ENCODE measurements at regions not wholly inside any gene's neighbourhood (a gene's known extent, or its start where the extent isn't known, plus 50 kb on each side); places are given as distances from the start of the nearest gene placed in this dataset.
A peak's percentile ranks its signal among the peaks of the same experiment; 100 is the strongest.

DNA sequence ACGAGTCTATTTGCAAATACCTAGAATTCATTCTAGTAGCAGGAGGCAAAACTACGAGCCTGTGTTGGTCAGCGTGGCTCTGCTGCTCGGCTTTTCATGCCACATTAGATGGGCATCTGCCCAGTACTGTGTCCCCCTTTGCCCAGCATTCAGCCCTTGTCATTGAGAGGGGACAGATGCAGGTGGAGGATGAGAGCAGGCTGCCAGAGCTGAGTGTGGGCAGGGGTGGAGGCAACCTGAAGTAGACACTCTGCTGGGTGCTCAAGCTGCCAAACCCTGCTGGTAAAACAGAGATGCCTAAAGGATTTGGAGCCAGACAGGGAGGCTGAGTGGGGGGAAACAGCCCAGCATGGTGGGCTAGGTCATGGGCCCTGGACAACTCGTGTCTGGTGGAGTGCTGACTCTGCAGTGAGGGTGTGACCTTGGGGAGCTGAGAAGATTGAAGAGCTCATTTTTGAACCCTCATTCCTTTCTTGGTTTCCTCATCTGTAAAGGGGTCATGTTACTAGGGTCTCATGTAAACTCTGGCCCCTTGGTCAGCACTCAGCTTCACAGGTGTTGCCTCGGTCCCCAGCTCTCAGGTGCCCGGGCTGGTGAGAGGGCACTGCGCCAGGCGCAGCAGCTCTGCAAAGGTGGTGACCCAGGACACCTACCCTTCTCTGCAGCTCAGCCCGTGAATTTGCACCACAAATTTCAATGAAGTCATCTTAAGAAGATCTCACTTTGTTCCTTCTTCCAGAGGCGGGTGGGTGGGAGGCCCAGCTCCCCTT, 64.2 kb upstream of the BHLHE23 start:
- no peak for DNase-seq (ENCODE audit: low read depth)

DNA sequence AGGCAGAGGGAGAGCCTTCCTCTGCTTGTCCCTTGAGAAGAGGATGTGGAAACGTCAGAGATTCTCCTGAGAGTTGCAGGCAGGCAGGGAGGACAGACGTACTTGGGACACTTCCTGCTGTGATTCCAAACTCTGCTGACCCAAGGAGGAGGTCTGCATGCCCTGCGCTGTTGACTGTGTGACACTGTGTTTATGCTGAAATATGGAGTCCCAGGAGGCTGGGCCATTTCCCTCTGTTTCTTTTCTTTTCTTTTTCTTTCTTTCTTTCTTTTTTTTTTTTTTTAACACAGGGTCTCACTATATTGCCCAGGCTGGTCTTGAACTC, 63.5 kb upstream of the BHLHE23 start:
- DNase-seq (ENCODE audit: low read depth): no peak

DNA sequence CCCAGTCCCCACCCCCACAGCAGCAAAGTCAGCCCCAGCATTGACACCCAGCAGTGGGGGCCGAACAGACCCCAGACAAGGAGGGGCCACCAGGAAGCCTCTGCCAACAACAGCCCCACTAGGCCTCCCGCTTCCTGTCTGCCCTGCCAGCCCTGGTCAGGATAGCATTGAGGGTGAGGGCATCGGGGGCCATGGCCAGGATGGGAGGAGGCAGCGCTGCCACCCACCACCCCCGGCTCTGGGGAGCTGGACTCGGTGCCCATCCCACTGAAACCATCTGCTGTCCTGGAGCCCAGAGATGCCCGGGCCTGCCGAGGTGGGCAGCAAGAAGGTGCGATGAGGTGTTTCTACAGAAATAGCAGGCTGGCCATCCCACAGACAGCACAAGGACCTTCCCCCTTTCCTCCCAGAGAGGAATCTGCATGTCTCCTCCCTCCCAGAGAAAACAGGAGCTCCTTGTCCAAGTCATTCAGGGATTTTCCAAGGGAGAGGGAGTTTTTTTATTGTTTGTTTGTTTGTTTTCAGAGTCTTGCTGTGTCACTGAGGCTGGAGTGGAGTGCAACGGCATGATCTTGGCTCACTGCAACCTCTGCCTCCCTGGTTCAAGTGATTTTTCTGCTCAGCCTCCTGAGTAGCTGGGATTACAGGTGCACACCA, 62.1 kb upstream of the BHLHE23 start:
- no peak for DNase-seq (ENCODE audit: low read depth)

DNA sequence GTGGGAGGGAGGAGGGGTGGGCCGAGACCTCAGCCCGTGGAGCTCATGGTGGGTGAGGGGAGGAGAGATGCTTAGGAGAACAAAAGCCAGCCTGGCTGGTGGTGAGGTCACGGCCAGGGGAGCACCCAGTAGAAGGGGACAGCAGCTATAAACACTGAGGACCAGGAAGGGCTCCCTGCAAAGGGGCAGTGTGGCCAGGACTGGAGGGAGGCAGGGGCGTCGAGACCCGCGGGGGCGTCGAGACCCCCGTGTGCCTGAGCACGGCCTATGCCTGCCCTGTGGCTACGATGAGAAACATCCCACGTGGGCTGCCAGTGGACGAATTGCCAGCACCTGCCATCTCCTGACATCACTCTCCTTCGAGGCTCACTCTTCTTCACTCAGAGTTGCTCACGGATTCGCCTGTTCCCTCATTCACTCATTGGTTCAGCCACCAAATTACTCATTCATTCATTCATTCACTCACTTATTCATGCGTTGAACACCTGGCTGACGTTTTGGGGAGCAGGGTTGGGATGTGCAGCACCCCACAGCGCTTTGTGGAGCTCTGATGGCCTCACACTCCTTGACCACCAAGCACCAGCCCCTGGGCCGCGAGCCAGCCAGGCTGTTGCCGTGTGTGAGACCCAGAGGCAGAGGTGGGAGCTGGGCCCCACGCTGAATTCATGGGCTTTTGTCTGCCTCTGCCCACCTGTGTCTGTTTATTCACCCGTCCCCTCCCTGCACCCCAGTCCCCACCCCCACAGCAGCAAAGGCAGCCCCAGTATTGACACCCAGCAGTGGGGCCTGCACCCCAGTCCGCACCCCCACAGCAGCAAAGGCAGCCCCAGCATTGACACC, 61.2 kb upstream of the BHLHE23 start:
- no peak for DNase-seq (ENCODE audit: low read depth)

DNA sequence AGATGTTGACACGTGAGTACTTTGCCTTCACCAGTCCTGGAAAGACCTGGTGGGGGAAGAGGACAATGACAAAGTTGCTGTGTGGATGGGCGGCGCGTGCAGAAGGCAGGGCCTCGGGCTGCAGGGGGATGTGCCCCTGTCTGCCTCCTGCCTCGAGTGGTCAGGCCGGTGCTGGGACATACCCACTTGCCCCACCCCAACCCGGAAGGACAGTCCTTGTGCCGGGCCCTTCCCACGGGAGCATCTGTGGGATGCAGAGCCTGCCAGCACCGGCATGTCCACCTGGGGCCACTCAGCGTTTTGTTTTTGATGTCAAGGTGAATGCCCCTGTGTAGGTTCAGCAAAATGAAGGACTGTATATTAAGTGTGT, 60.5 kb upstream of the BHLHE23 start:
- DNase-seq (ENCODE audit: low read depth): no peak

DNA sequence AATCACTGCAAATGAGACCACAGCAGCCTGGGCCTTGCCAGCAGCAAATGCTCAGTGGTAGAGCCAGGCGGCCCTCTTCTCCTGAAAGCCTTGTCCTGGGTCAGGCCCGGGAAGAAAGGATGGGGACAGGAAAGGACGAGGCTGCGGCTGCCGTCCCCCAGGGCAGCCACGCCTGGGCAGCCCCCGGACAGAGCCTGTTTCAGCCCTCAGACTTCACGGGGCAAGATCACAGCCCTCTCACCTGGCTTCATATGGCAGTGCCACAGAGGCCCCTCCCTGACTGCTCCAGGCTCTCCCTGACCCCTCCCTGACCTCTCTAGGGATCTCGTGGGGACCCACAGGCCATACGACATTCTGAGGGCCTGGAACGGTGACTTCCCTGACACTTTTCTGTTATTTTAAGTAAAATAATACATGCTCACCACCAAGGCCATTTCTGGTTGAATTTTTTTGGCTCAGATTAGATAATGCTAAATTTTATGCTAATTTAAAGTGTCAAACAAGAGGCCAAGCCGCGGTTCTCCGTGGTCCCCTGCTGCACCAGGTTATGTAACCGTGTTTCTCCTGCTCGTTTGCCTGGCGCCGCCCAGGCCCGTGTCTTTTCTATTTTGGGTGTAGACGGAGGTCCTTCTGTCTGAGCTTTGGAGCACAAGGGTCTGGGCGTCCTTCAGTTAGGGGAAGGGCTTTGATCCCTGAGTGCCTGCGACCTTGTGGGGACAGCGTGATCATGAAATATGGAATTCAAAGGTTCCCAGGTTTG, 59.9 kb upstream of the BHLHE23 start:
- DNase-seq (ENCODE audit: low read depth): no peak

DNA sequence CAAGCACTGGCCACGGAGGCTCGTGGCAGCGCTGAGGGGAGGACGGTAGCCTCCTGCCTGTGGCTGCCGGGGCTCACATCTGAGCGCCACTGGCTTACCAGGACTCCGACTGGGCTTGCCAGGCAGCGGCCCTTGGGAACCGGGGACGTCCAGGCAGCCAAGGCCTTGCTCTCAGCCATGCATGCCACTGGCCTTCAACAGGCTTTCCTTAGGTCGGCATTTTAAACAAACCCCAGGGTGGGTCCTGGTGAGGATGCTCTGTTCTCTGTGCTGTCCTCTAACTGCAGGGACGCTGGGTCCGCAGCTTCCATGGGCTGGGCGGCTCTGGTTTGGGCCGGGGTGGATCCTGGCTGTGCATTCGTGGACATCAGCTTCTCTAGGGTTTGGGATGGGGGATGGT, 59.1 kb upstream of the BHLHE23 start:
- DNase-seq (ENCODE audit: low read depth): no peak

DNA sequence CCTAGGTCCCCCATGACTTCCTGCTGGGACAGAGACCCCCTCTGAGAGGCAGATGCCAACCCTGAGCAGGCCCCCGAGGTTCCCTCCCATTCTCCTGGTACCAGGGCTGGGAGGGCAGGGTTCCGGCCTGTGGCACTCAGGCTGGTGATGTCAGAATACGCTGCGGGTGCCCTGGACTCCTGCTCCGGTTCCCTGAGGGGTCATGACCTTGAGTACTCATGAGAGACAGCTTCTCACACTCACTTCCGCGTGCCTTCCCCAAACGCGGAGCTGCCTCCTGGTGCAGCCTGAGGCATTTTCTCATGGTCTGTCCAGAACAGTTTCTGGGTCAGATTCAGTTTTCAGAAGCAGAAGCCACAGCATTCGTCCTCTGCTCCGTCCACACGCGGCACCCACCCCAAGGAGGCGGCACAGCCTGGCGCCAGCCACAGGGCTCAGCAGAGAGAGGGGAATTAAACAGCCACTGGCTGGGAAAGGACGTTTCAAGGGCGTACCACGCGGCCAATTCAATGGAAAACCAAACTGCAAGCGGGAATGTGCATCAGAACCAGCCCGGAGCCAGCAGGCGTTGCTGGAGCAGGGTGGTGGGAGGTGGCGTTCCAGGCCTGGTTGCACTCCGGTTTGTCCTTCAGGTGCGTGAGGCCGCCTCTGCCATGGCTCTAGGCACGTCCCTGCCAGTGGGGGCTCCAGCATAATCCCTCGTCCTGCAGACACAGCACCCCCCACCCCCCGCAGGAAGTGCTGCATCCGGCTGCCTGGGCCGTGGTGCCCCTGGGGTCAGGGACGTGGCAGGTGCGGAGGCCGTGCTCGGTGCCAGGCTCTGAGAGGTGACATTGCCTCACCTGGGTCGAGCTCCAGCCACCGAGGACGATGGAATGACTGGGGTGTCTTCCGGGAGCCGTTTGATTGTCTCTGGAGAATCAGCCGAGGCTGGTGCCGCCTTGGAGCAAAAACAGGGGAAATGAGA, 58.3 kb upstream of the BHLHE23 start:
- no peak for DNase-seq (ENCODE audit: low read depth)

DNA sequence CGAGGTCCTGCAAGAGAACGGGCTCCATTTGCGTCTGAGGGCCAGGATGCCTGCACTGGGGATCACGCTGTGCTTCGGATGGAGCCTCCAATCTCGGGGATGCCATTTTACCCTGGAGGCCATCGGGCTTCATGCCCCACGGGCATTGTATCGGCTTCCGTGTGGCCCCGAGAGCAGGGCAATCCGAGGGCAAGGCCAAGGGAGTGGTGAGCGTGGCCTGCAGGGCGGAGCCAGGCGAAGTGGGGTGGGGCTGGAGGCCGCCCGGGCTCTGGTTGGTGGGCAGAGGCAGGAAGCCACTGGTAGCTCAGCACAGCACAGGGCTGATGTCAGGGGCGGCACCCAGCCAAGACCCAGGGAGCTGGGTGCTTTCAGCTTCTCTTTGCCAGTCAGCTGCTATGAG, 57.5 kb upstream of the BHLHE23 start:
- DNase-seq (ENCODE audit: low read depth): no peak

DNA sequence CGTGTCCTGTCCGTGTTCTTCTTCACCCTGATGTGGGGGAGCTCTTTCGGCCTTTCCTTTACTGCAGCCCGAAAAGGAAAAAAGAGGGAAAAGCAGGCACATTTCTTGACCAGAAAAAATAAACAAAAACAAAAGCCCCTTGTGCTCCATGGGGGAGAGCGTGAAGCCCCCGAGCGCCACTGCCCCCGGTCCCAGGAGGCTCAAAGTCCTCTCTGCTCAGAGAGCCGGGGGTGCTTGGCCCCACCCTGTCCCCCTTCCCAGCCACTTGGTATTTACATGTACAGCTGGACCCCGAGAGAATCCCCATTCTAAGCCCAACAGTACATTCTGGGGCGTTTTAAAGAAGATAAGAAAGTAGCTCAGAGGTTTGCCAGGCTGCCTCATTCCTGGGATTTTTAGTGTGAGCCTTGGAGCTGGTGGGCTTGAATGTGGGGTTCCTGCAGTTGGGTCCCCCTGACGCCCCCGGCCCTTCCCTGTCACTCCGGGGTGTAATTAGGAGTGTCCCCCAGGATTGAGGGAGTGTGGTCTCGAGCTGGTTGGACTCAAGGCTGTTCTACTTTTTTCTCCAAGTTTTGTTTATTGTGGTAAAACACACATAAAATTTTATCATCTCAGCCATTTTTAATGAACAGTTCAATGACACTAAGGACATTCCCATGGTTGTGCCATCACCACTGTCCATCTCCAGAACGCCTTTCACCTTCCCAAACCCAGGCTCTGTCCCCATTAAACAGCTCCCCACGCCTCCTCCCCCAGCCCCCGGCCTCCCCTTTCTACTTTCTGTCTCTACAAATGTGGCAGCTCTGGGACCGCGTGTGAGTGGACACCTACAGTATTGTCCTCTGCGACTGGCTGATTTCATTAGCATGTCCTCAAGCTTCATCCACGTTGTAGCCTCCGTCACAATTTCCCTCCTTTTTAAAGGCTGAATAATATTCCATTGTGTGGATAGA, 55.7 kb upstream of the BHLHE23 start:
- DNase-seq (ENCODE audit: low read depth): no peak

DNA sequence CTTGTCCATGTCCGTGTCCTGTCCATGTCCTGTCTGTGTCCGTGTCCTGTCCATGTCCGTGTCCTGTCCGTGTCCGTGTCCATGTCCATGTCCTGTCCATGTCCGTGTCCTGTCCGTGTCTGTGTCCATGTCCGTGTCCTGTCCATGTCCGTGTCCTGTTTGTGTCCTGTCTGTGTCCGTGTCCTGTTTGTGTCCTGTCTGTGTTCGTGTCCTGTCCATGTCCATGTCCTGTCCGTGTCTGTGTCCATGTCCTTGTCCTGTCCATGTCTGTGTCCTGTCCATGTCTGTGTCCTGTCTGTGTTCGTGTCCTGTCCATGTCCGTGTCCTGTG, 55.0 kb upstream of the BHLHE23 start:
- no peak for DNase-seq (ENCODE audit: low read depth)

DNA sequence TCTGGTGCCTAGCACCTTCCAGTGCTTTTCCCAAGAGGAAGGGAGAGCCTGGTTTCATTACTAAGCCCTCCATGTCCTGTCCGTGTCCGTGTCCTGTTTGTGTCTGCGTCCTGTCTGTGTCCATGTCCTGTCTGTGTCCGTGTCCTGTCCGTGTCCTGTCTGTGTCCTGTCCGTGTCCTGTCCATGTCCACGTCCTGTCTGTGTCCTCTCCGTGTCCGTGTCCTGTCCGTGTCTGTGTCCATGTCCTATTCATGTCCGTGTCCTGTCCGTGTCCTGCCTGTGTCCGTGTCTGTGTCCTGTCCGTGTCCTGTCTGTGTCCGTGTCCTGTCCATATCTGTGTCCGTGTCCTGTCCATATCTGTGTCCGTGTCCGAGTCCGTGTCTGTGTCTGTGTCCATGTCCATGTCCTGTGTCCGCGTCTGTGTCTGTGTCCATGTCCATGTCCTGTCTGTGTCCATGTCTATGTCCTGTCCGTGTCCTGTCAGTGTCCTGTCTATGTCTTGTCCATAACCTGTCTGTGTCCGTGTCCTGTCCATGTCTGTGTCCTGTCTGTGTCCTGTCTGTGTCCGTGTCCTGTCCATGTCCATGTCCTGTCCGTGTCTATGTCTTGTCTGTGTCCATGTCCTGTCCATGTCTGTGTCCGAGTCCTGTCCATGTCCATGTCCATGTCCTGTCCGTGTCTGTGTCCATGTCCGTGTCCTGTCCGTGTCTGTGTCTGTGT, 54.4 kb upstream of the BHLHE23 start:
- no peak for DNase-seq (ENCODE audit: low read depth)

DNA sequence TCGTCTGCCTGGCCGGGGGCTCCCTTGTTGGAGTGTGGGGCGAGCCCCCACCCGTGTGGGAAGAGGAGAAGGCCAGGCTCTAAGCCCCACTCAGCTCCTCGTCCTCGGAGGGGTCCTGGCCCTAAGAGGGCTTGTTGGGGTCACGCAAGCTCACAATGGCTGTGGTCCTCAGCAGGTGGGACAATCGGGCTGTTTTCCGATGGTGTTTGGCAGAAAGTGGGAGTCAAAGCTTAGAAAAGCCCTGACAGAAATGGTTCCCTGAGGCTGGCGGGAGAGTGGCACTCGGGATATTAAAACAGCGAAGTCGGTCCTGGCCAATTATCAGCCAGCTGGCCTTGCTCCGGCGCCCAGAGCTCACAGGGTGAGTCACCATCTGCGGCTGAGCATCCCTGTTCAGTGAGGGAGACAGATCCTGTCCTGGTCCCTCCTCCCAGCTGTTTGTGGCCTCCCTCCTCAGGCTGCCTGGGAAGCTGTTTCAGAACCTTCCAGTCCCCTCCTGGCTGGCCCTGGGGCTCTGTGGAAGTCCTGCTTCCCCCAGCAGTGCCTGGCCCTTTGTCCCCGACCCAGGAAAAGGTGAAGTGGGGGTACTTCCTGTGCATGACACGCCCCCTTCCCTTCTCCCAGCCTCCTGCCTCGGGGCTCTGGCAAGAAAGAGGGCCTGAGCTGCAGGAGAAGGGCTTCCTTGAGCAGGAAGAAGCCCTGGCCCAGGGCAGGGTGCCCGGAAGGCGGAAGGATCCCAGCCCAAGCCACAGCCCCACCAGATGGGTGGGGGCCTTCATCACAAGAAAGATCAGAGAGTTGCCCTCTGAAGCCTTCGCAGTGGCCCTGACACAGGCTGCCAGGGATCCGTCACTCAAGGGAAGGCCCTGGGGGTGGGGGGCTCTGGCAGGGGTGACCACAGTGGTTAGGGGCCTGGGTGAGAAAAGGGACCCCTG, 53.6 kb upstream of the BHLHE23 start:
- peak; percentile 13 for DNase-seq (ENCODE audit: low read depth)

DNA sequence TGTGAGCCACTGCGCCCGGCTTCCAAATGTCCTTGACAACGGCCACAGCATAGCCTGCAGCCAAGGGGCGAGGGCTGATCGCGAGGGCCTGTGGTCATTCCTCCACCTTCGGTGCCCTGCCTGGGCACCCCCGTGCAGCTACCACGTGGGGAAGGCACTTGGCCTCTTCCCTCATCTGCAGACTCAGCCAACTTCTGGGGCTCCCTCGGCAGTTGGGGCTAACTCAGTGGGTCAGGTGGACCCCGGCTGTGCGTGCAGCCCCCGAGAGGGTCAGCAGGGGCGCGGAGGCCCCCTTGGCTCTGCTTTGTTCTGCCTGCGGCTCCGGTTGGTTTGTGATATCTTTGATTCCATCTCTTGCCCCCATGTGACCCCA, 52.9 kb upstream of the BHLHE23 start:
- no peak for DNase-seq (ENCODE audit: low read depth)

DNA sequence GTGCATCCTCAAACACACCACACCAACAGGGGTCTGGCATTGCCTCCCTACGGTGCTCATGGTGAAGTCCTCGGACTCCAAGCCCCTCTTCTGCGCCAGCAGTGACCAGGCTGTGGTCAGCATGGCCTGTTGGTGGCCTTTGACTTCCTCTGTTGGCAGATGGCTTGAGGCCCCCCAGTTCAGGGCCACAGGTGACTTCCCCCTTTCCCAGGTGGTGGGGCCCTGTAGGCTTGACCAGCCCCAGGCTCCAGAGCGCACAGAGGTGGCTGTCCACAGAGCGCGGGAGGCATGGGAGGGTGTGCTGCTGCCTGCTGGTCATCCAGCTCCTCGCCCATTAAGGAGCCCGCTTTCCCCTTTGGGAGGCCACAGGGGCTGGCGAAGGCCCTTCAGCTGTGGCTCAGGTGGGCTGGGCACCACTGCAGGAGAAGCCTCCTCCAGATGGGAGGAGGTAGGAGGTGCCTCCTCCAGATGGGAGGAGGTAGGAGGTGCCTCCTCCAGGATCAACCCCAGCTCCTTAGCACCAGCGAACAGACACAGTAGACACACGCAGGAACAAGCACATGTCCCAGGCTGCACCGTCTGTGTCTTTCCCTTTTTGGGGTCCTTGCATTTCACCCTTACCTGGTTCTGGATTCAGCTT, 52.1 kb upstream of the BHLHE23 start:
- no peak for DNase-seq (ENCODE audit: low read depth)

DNA sequence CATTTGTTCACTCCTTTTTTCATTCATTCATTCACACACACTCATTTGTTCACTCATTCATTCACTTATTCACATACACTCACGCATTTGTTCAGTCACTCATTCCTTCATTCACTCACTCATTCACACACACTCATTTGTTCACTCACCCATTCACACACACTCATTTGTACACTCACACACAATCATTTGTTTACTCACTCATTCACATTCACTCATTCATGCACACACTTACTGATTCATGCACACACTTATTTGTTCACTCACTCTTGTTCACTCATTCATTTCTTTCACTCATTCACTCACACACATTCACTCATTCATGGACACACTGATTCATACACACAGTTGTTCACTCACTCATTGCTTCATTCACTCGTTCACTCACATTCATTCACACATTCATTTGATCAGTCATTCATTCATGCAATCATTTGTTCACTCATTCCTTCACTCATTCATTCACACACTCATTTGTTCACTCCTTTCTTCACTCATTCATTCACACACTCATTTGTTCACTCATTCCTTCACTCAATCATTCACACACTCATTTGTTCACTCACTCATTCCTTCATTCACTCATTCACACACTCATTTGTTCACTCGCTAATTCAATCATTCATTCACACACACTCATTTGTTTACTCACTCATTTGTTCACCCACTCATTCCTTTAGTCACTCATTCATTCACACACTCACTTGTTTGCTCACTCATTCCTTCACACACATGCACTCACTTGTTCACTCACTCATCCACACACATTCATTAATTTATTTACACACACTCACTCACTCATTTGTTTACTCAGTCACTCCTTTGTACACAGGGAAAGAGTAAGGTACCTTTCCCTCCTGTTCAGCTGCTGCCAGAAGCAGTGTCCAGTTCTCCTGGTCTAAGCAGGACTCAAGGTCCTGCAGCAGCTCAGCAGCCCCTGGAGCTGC, 50.7 kb upstream of the BHLHE23 start:
- no peak for DNase-seq (ENCODE audit: low read depth)

Data from amniotic epithelial cell (primary cell).